NCI-H345 treated with DMSO at 0.1 percent for 48 hours (cell line): ENCODE measurements at regions not wholly inside any gene's neighbourhood (a gene's known extent, or its start where the extent isn't known, plus 50 kb on each side); places are given as distances from the start of the nearest gene placed in this dataset.
A peak's percentile ranks its signal among the peaks of the same experiment; 100 is the strongest.

ENCODE experiments used
- DNase-seq: peaks from one replicate; lab custom pipeline; 2025; ENCODE audit not compliant: unreplicated experiment; lab: John Stamatoyannopoulos, UW

- DNase-seq, result no peak
Observed at GRCh38 chr2:106978647-106979046, 92.7 kb upstream of the ST6GAL2 start.

- DNase-seq, result no peak
Observed at GRCh38 chr2:106981491-106981890, 95.5 kb upstream of the ST6GAL2 start.

- no peak for DNase-seq
Observed at GRCh38 chr2:106982350-106982749, 96.4 kb upstream of the ST6GAL2 start.

GRCh38 chr2:106983305-106983704 is 97.3 kb upstream of the ST6GAL2 start:
- no peak for DNase-seq

- DNase-seq, result no peak
Observed at GRCh38 chr2:106988361-106988760, 102.4 kb upstream of the ST6GAL2 start.

- no peak for DNase-seq
Observed at GRCh38 chr2:106990297-106990696, 104.3 kb upstream of the ST6GAL2 start.

- DNase-seq, result no peak
Observed at GRCh38 chr2:106991866-106992265, 105.9 kb upstream of the ST6GAL2 start.

GRCh38 chr2:106995556-106995955 is 109.6 kb upstream of the ST6GAL2 start:
- DNase-seq, result no peak

GRCh38 chr2:106996171-106996769 is 110.3 kb upstream of the ST6GAL2 start:
- peak; percentile 61 for DNase-seq

- DNase-seq, result peak; percentile 36
Observed at GRCh38 chr2:106997204-106997603, 111.2 kb upstream of the ST6GAL2 start.

GRCh38 chr2:107001062-107001461 is 115.1 kb upstream of the ST6GAL2 start:
- DNase-seq, result no peak

- DNase-seq, result no peak
Observed at GRCh38 chr2:107001551-107001950, 115.6 kb upstream of the ST6GAL2 start.

GRCh38 chr2:107001964-107002696 is 116.2 kb upstream of the ST6GAL2 start:
- DNase-seq, result no peak

- DNase-seq, result no peak
Observed at GRCh38 chr2:107002735-107003134, 116.8 kb upstream of the ST6GAL2 start.

- DNase-seq, result no peak
Observed at GRCh38 chr2:107005853-107006252, 119.9 kb upstream of the ST6GAL2 start.

- no peak for DNase-seq
Observed at GRCh38 chr2:107006836-107007235, 120.9 kb upstream of the ST6GAL2 start.

GRCh38 chr2:107007927-107008326 is 122.0 kb upstream of the ST6GAL2 start:
- no peak for DNase-seq

- DNase-seq, result no peak
Observed at GRCh38 chr2:107008843-107009242, 122.9 kb upstream of the ST6GAL2 start.

- no peak for DNase-seq
Observed at GRCh38 chr2:107009275-107009674, 123.3 kb upstream of the ST6GAL2 start.

- no peak for DNase-seq
Observed at GRCh38 chr2:107012714-107013306, 126.8 kb upstream of the ST6GAL2 start.

- no peak for DNase-seq
Observed at GRCh38 chr2:107013884-107014283, 127.9 kb upstream of the ST6GAL2 start.

GRCh38 chr2:107018366-107018765 is 132.4 kb upstream of the ST6GAL2 start:
- no peak for DNase-seq
